ENCODE measurements at regions not wholly inside any gene's neighbourhood (a gene's known extent, or its start where the extent isn't known, plus 50 kb on each side); places are given as distances from the start of the nearest gene placed in this dataset.
A peak's percentile ranks its signal among the peaks of the same experiment; 100 is the strongest.
"Not testable (repeated sequence)": the region's sequence is repeated elsewhere in the genome, so short reads cannot be mapped to it uniquely, and the experiment has no call there.

- H3K4me1 ChIP-seq: no peaks in the 10 kb centered on the region
- no peak for TF ChIP-seq CTCF (IDR thresholded peaks at IDR 0.05)
- no peak for TF ChIP-seq POLR2A (IDR thresholded peaks at IDR 0.05)
- no peak for TF ChIP-seq POLR2AphosphoS5 (IDR thresholded peaks at IDR 0.05)
- no peak for TF ChIP-seq EP300 (IDR thresholded peaks at IDR 0.05)
- no peaks in the 10 kb centered on the region for H3K27me3 ChIP-seq
- no peak overlapping the region for H3K27ac ChIP-seq
- no peaks in the 10 kb centered on the region for H3K9me3 ChIP-seq
- no peaks in the 10 kb centered on the region for H3K36me3 ChIP-seq
- no peak overlapping the region for H3K4me3 ChIP-seq
- 88% methylated on average over 5 of the region's 5 CpGs for WGBS, 2 donors
- ATAC-seq (ENCODE audit: low FRiP score in 2 of 2) (no peak), DNase-seq (no peak)
Measured at GRCh38 chr4:12105519-12105918, 676.8 kb upstream of the HS3ST1 start.

GRCh38 chr4:12089920-12090319, 661.2 kb upstream of the HS3ST1 start:
- H3K27me3 ChIP-seq; H3K4me3 ChIP-seq; H3K4me1 ChIP-seq; H3K36me3 ChIP-seq; H3K9me3 ChIP-seq; ATAC-seq (ENCODE audit: low FRiP score in 2 of 2); H3K27ac ChIP-seq: not testable (repeated sequence)
- WGBS, 2 donors: 78 to 81% methylated on average over 15 to 20 of the region's 21 CpGs
- peak in 1 of 2 donors; percentile 37 for DNase-seq

- Histone ChIP-seq H3K4me1 (no peaks in the 10 kb centered on the region), H3K36me3 (no peaks in the 10 kb centered on the region), H3K9me3 (no peaks in the 10 kb centered on the region), H3K4me3 (no peak overlapping the region), H3K27me3 (no peaks in the 10 kb centered on the region), H3K27ac (no peak overlapping the region)
- DNase-seq: no peak
- ATAC-seq (ENCODE audit: low FRiP score in 2 of 2): no peak
- TF ChIP-seq POLR2AphosphoS5 (IDR thresholded peaks at IDR 0.05) (no peak), POLR2A (IDR thresholded peaks at IDR 0.05) (no peak), CTCF (IDR thresholded peaks at IDR 0.05) (no peak), EP300 (IDR thresholded peaks at IDR 0.05) (no peak)
- whole genome bisulfite sequencing, 2 donors: 49 to 70% methylated on average over 5 of the region's 5 CpGs
Measured at GRCh38 chr4:12084690-12085089, 656.0 kb upstream of the HS3ST1 start.

GRCh38 chr4:12071316-12071715, 642.6 kb upstream of the HS3ST1 start:
- Histone ChIP-seq H3K4me1 (no peaks in the 10 kb centered on the region), H3K27me3 (no peaks in the 10 kb centered on the region), H3K27ac (no peak overlapping the region), H3K9me3 (no peaks in the 10 kb centered on the region), H3K36me3 (no peaks in the 10 kb centered on the region), H3K4me3 (no peak overlapping the region)
- TF ChIP-seq CTCF (IDR thresholded peaks at IDR 0.05) (no peak), POLR2AphosphoS5 (IDR thresholded peaks at IDR 0.05) (no peak)
- 77 to 92% methylated on average over 2 of the region's 2 CpGs for WGBS, 2 donors
- DNase-seq (no peak), ATAC-seq (ENCODE audit: low FRiP score in 2 of 2) (no peak)

GRCh38 chr4:12053966-12054365, 625.3 kb upstream of the HS3ST1 start:
- Histone ChIP-seq H3K4me3 (no peak overlapping the region), H3K27me3 (no peaks in the 10 kb centered on the region), H3K9me3 (no peaks in the 10 kb centered on the region), H3K27ac (no peak overlapping the region), H3K36me3 (no peaks in the 10 kb centered on the region), H3K4me1 (no peaks in the 10 kb centered on the region)
- no peak for DNase-seq
- no peak for ATAC-seq (ENCODE audit: low FRiP score in 2 of 2)
- 84 to 88% methylated on average over 2 of the region's 2 CpGs for WGBS, 2 donors
- no peak for TF ChIP-seq POLR2AphosphoS5 (IDR thresholded peaks at IDR 0.05)
- TF ChIP-seq POLR2A (IDR thresholded peaks at IDR 0.05): no peak
- no peak for TF ChIP-seq EP300 (IDR thresholded peaks at IDR 0.05)
- TF ChIP-seq CTCF (IDR thresholded peaks at IDR 0.05): no peak
